Large intestine (tissue), 3 donors: ENCODE measurements at regions not wholly inside any gene's neighbourhood (a gene's known extent, or its start where the extent isn't known, plus 50 kb on each side); places are given as distances from the start of the nearest gene placed in this dataset.

Source experiments
- DNase-seq, 2 donors: peaks; one replicate each; pipeline versions ENCODE4 v3.0.0 to v3.0.0-alpha.2; 2013
- H3K27ac ChIP-seq: one replicate; pipeline ENCODE4 v1.5.1; 2013; ENCODE audit warnings: low read length
- H3K27me3 ChIP-seq: 2 replicates; pipeline ENCODE4 v1.6.1; 2013; ENCODE audit warnings: low read length; ENCODE audit not compliant: control insufficient read depth, insufficient read depth
- H3K36me3 ChIP-seq: 2 replicates; pipeline ENCODE4 v1.6.1; 2013; ENCODE audit warnings: low read length; ENCODE audit not compliant: control insufficient read depth, insufficient read depth
- H3K4me1 ChIP-seq: one replicate; pipeline ENCODE4 v1.6.1; 2013; ENCODE audit warnings: low read length; ENCODE audit not compliant: control insufficient read depth, insufficient read depth
- H3K4me3 ChIP-seq: one replicate; pipeline ENCODE4 v1.5.1; 2013; ENCODE audit warnings: low read length
- H3K9me3 ChIP-seq: one replicate; pipeline ENCODE4 v1.6.1; 2013; ENCODE audit warnings: mild to moderate bottlenecking, low read depth, low read length, moderate library complexity; ENCODE audit not compliant: control insufficient read depth
- WGBS: methylation state at CpG from one replicate; pipeline ENCODE4 v1.1.5; 2013; ENCODE audit warnings: low lambda C conversion rate; ENCODE audit not compliant: insufficient coverage; 5-methylcytosine and 5-hydroxymethylcytosine counted together

- H3K4me3 ChIP-seq, result no peak overlapping the region
- WGBS, result no CpG with 5 or more reads among the region's 7 CpGs
Observed at GRCh38 chr5:123778641-123779040, 266.7 kb downstream of the CSNK1G3 start.

DNA sequence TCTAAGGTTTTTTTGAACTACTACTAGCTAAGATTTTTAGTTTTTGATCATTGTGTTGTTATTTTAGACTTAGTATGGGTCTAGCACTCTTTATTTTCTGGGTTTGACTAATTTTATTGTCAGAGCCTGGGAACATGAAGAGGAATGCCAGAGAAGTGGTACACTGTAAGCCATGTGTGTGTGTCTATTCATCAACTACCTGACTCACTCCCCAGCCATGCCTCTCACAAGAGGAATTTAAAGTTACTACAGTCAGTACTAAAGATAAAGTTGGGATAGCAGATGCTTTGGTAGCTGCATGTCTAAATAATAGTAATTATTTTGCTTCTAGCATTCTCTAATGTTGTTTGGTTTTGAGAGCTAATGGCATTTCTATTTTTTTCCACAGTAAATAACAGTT is 264.8 kb downstream of the CSNK1G3 start:
- no peak overlapping the region for H3K27ac ChIP-seq

More at GRCh38 chr5:123778641-123779040, 266.7 kb downstream of the CSNK1G3 start:
- Histone ChIP-seq H3K4me1 (no peaks in the 10 kb centered on the region), H3K9me3 (no peaks in the 10 kb centered on the region), H3K27ac (no peak overlapping the region), H3K36me3 (no peaks in the 10 kb centered on the region), H3K27me3 (no peaks in the 10 kb centered on the region)
- no peak for DNase-seq

GRCh38 chr5:123771715-123772114 is 259.7 kb downstream of the CSNK1G3 start:
- DNase-seq, result no peak
- Histone ChIP-seq H3K27me3 (no peaks in the 10 kb centered on the region), H3K27ac (no peak overlapping the region), H3K4me1 (no peaks in the 10 kb centered on the region), H3K9me3 (peaks cover 4% of the 10 kb centered on the region), H3K4me3 (no peak overlapping the region), H3K36me3 (no peaks in the 10 kb centered on the region)

More for the DNA sequence above, 264.8 kb downstream of the CSNK1G3 start:
- DNase-seq, result no peak
- no peaks in the 10 kb centered on the region for H3K9me3 ChIP-seq
- H3K4me1 ChIP-seq, result no peaks in the 10 kb centered on the region
- H3K36me3 ChIP-seq, result no peaks in the 10 kb centered on the region
- H3K27me3 ChIP-seq, result no peaks in the 10 kb centered on the region
- H3K4me3 ChIP-seq, result no peak overlapping the region

GRCh38 chr5:123763201-123763600 is 251.2 kb downstream of the CSNK1G3 start:
- DNase-seq, result no peak
- no peak overlapping the region for H3K27ac ChIP-seq
- H3K9me3 ChIP-seq, result peaks cover 13% of the 10 kb centered on the region
- H3K4me3 ChIP-seq, result no peak overlapping the region
- H3K36me3 ChIP-seq, result no peaks in the 10 kb centered on the region
- WGBS, result 81% methylated on average over 2 of the region's 2 CpGs
- H3K4me1 ChIP-seq, result no peaks in the 10 kb centered on the region
- H3K27me3 ChIP-seq, result no peaks in the 10 kb centered on the region

DNA sequence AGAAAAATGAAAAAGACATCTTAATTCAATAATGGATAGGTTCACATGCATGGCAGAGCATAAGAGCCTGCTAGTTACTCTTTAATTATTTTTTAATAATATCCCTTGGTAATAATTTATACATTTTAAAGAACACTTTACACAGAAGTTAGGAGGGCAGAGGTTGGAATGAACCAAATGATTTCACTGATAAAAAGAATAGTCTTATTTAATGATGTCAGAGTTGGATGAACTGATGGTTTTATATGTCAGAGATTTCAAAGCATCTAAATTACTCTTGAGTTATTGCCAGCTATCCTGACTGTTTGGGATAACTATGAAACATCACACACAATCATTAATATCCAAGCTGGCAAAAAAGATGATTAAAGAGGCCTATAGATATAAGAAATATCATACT is 244.8 kb downstream of the CSNK1G3 start:
- H3K36me3 ChIP-seq, result no peaks in the 10 kb centered on the region
- no peak for DNase-seq
- H3K4me1 ChIP-seq, result no peaks in the 10 kb centered on the region
- H3K4me3 ChIP-seq, result no peak overlapping the region
- no peak overlapping the region for H3K27ac ChIP-seq
- H3K9me3 ChIP-seq, result peaks cover 11% of the 10 kb centered on the region
- H3K27me3 ChIP-seq, result no peaks in the 10 kb centered on the region

GRCh38 chr5:123756318-123756665 is 244.3 kb downstream of the CSNK1G3 start:
- Histone ChIP-seq H3K4me3 (no peak overlapping the region), H3K27ac (no peak overlapping the region), H3K27me3 (no peaks in the 10 kb centered on the region), H3K36me3 (no peaks in the 10 kb centered on the region), H3K9me3 (peaks cover 11% of the 10 kb centered on the region), H3K4me1 (no peaks in the 10 kb centered on the region)
- 89% methylated on average over 1 of the region's 2 CpGs for WGBS
- DNase-seq, result no peak

GRCh38 chr5:123755653-123756317 is 243.8 kb downstream of the CSNK1G3 start:
- Histone ChIP-seq H3K9me3 (peaks cover 11% of the 10 kb centered on the region), H3K4me3 (no peak overlapping the region), H3K4me1 (no peaks in the 10 kb centered on the region), H3K36me3 (no peaks in the 10 kb centered on the region), H3K27ac (no peak overlapping the region), H3K27me3 (no peaks in the 10 kb centered on the region)
- DNase-seq, result no peak
- 50% methylated on average over 2 of the region's 5 CpGs for WGBS

DNA sequence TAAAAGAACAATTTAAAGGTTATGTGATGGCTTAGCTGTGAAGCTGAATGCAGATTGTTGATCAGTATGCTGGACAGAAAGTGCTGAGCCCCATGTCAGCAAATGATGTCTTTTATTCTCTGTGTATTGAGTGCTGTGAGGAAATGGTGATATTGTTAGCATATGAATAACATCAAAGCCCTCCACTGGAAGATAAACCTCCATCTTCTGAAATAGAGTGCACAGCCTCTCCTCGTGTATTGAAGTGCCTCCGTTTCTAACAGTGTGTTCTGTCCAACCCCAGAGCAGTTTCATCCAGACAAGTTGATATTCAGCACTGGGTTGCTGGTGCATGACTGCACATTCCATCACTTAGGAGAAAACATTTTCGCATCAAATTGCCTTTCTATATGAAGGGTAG is 242.9 kb downstream of the CSNK1G3 start:
- Histone ChIP-seq H3K4me1 (no peaks in the 10 kb centered on the region), H3K4me3 (no peak overlapping the region), H3K27me3 (no peaks in the 10 kb centered on the region), H3K27ac (no peak overlapping the region), H3K9me3 (peaks cover 11% of the 10 kb centered on the region), H3K36me3 (no peaks in the 10 kb centered on the region)
- 80% methylated on average over 1 of the region's 3 CpGs for WGBS
- no peak for DNase-seq

- H3K9me3 ChIP-seq, result peaks cover 4% of the 10 kb centered on the region
- no peaks in the 10 kb centered on the region for H3K36me3 ChIP-seq
- H3K4me3 ChIP-seq, result no peak overlapping the region
- no peak overlapping the region for H3K27ac ChIP-seq
- WGBS, result 83% methylated on average over 4 of the region's 4 CpGs
- no peak for DNase-seq
- H3K4me1 ChIP-seq, result no peaks in the 10 kb centered on the region
- no peaks in the 10 kb centered on the region for H3K27me3 ChIP-seq
Observed at GRCh38 chr5:123753937-123754891, 242.2 kb downstream of the CSNK1G3 start.

GRCh38 chr5:123753180-123753936 is 241.4 kb downstream of the CSNK1G3 start:
- Histone ChIP-seq H3K4me3 (no peak overlapping the region), H3K27ac (no peak overlapping the region), H3K27me3 (no peaks in the 10 kb centered on the region), H3K4me1 (no peaks in the 10 kb centered on the region), H3K9me3 (no peaks in the 10 kb centered on the region), H3K36me3 (no peaks in the 10 kb centered on the region)
- whole genome bisulfite sequencing, result 67% methylated on average over 1 of the region's 3 CpGs
- DNase-seq, result no peak
